GM12878 (cell line): ENCODE measurements at regions not wholly inside any gene's neighbourhood (a gene's known extent, or its start where the extent isn't known, plus 50 kb on each side); places are given as distances from the start of the nearest gene placed in this dataset.

Experiments used
- ATAC-seq: fragments of 200-7000 bp; cut with Tn5 transposase; 3 replicates; pipeline ENCODE4 v1.9.1; 2020; ENCODE audit warnings: mild to moderate bottlenecking, moderate library complexity
- BruUV-seq: library from RNA; stranded (reverse); fragments of 400-500 nt; replicated peaks from 2 replicates; lab custom pipeline; 2021; lab: Mats Ljungman, UMichigan
- CTCF ChIA-PET: fragments of 300-600 bp; sonication (Branson Sonifier 250); formaldehyde crosslinking; extraction: SDS; loops from one replicate; lab custom pipeline; 2021; ENCODE audit warnings: inconsistent platforms; lab: Yijun Ruan, JAX
- POLR2A ChIA-PET: fragments of 350-600 bp; formaldehyde crosslinking; extraction: SDS; loops from one replicate; lab custom pipeline; 2021; ENCODE audit warnings: inconsistent platforms; lab: Charles Lee
- RAD21 ChIA-PET: fragments of 300-600 bp; sonication (Branson Sonifier 250); formaldehyde crosslinking; loops from one replicate; lab custom pipeline; 2023; ENCODE audit warnings: antibody characterized with exemption; ENCODE audit not compliant: unreplicated experiment; lab: Charles Lee
- SMC1A ChIA-PET: fragments of 300-600 bp; sonication (Branson Sonifier 250); formaldehyde crosslinking; loops from one replicate; lab custom pipeline; 2023; ENCODE audit not compliant: unreplicated experiment, uncharacterized antibody; lab: Charles Lee
- DNase-seq: peaks from one replicate; pipeline ENCODE4 v3.0.0-alpha.2; 2011; ENCODE audit warnings: low read depth, low spot score
- FAIRE-seq: peaks from 3 replicates; lab custom pipeline; 2011; peaks lifted over from hg19 to GRCh38; lab: Jason Lieb, UNC
- H2AFZ ChIP-seq: 2 replicates; pipeline ENCODE4 v1.6.0; 2011; ENCODE audit warnings: low read depth, low read length, control low read depth; ENCODE audit not compliant: control insufficient read depth
- H3K27ac ChIP-seq: 2 replicates; pipeline ENCODE4 v1.5.1; 2011; ENCODE audit warnings: control low read depth; ENCODE audit not compliant: control insufficient read depth, insufficient read depth
- H3K27me3 ChIP-seq, 2 experiments: replicated peaks in 1 of 2; 2 replicates each; pipeline versions ENCODE4 v1.6.0 to v1.6.1; 2011; ENCODE audit warnings: low read length in 1 of 2; ENCODE audit not compliant: control insufficient read depth in 2 of 2, insufficient read depth in 2 of 2
- H3K36me3 ChIP-seq, 2 experiments: 2 replicates each; pipeline ENCODE4 v1.5.1; 2011; ENCODE audit warnings: low read length in 1 of 2; ENCODE audit not compliant: control insufficient read depth in 2 of 2, insufficient read depth in 2 of 2
- H3K4me1 ChIP-seq: 2 replicates; pipeline ENCODE4 v1.6.1; 2011; ENCODE audit warnings: mild to moderate bottlenecking, low read length, moderate library complexity, mixed read lengths; ENCODE audit not compliant: control insufficient read depth, insufficient read depth
- H3K4me2 ChIP-seq: 2 replicates; pipeline ENCODE4 v1.6.0; 2011; ENCODE audit warnings: control low read depth; ENCODE audit not compliant: control insufficient read depth, insufficient read depth
- H3K4me3 ChIP-seq: fragments of 200-600 bp; sonication (generic); 2 replicates; pipeline ENCODE4 v1.5.1; 2016
- H3K79me2 ChIP-seq: 2 replicates; pipeline ENCODE4 v1.6.0; 2011; ENCODE audit warnings: low read length; ENCODE audit not compliant: control insufficient read depth, insufficient read depth
- H3K9ac ChIP-seq: 2 replicates; pipeline ENCODE4 v1.8.0; 2011; ENCODE audit warnings: low read length, control low read depth, mixed read lengths; ENCODE audit not compliant: control insufficient read depth, insufficient read depth
- H3K9me3 ChIP-seq: replicated peaks from 3 replicates; pipeline ENCODE4 v1.5.1; 2011; ENCODE audit warnings: mild to moderate bottlenecking, low read length; ENCODE audit not compliant: control insufficient read depth, insufficient read depth
- H4K20me1 ChIP-seq: 2 replicates; pipeline ENCODE4 v1.6.0; 2011; ENCODE audit not compliant: control insufficient read depth, insufficient read depth
- CBX5 ChIP-seq: sonication (generic); IDR thresholded peaks from 2 replicates; pipeline ENCODE4 v1.6.1; 2016; ENCODE audit warnings: low read depth, moderate library complexity, mild to moderate bottlenecking, inconsistent platforms
- CEBPZ ChIP-seq: fragments of 150-350 bp; IDR thresholded peaks from 2 replicates; pipeline ENCODE4 v1.6.1; 2016; ENCODE audit warnings: low read depth, low read length
- CHD4 ChIP-seq: fragments of 200-600 bp; sonication (generic); IDR thresholded peaks from 2 replicates; pipeline ENCODE4 v1.6.1; 2016; ENCODE audit warnings: mild to moderate bottlenecking
- FOXK2 ChIP-seq: fragments of 450-650 bp; IDR thresholded peaks from 2 replicates; pipeline ENCODE4 v1.6.1; 2017; ENCODE audit warnings: mild to moderate bottlenecking, moderate library complexity
- HDAC6 ChIP-seq: fragments of 200-600 bp; sonication (generic); IDR thresholded peaks from one replicate; pipeline ENCODE4 v1.8.0; 2017; ENCODE audit warnings: antibody characterized with exemption; ENCODE audit not compliant: unreplicated experiment
- IKZF2 ChIP-seq, 2 experiments: fragments of 450-650 bp; IDR thresholded peaks; 2 replicates each; pipeline ENCODE4 v1.6.1; 2017; ENCODE audit warnings: mild to moderate bottlenecking in 2 of 2, moderate library complexity in 2 of 2
- KAT2A ChIP-seq: conservative IDR thresholded peaks from 2 replicates; pipeline ENCODE4 v1.6.1; 2011; ENCODE audit warnings: low read depth, low read length; ENCODE audit not compliant: control insufficient read depth
- KDM1A ChIP-seq: fragments of 200-600 bp; sonication (generic); IDR thresholded peaks from 2 replicates; pipeline ENCODE4 v1.6.1; 2016; ENCODE audit warnings: borderline replicate concordance
- NFYB ChIP-seq: IDR thresholded peaks from 2 replicates; pipeline ENCODE4 v1.6.1; 2011; ENCODE audit warnings: low read depth, mild to moderate bottlenecking, low read length, improper control_type of control experiment, moderate library complexity; ENCODE audit not compliant: insufficient read depth
- NRF1 ChIP-seq: conservative IDR thresholded peaks from 2 replicates; pipeline ENCODE4 v1.6.1; 2011; ENCODE audit warnings: mild to moderate bottlenecking, low read depth, low read length, improper control_type of control experiment
- POLR2AphosphoS2 ChIP-seq: IDR thresholded peaks from 2 replicates; pipeline ENCODE4 v1.6.1; 2011; ENCODE audit warnings: low read depth, mild to moderate bottlenecking, low read length, improper control_type of control experiment, moderate library complexity
- SMC3 ChIP-seq: IDR thresholded peaks from 2 replicates; pipeline ENCODE4 v1.6.1; 2011; ENCODE audit warnings: low read length, improper control_type of control experiment, borderline replicate concordance
- TCF7 ChIP-seq: IDR thresholded peaks from 2 replicates; pipeline ENCODE4 v1.6.1; 2014; ENCODE audit warnings: antibody characterized with exemption, borderline replicate concordance
- USF2 ChIP-seq: IDR thresholded peaks from 2 replicates; pipeline ENCODE4 v1.6.1; 2011; ENCODE audit warnings: low read depth, low read length, improper control_type of control experiment, borderline replicate concordance
- ZBED1 ChIP-seq: IDR thresholded peaks from 2 replicates; pipeline ENCODE4 v1.6.1; 2016; ENCODE audit warnings: borderline replicate concordance
- ZNF24 ChIP-seq: fragments of 450-650 bp; IDR thresholded peaks from 2 replicates; pipeline ENCODE4 v1.6.1; 2017; ENCODE audit warnings: antibody characterized with exemption, mild to moderate bottlenecking
- ZNF384 ChIP-seq: IDR thresholded peaks from 2 replicates; pipeline ENCODE4 v1.6.1; 2012; ENCODE audit warnings: low read depth, mild to moderate bottlenecking, low read length, improper control_type of control experiment, borderline replicate concordance
- WGBS: methylation state at CpG from one replicate; pipeline ENCODE4 v1.1.6; 2016; ENCODE audit warnings: low lambda C conversion rate; ENCODE audit not compliant: insufficient replicate concordance, insufficient coverage; ENCODE audit errors: missing lambda C conversion rate; 5-methylcytosine and 5-hydroxymethylcytosine counted together
- in situ Hi-C: fragments of 300-500 bp; cut with MboI; formaldehyde crosslinking; loops from 9 replicates; pipeline ENCODE4 v1.14.3; 2018; ENCODE audit warnings: mixed read lengths
- intact Hi-C: fragments of 100-400 bp; cut with micrococcal nuclease; formaldehyde crosslinking; loops from one replicate; pipeline ENCODE4 v1.14.2; 2022; ENCODE audit not compliant: unreplicated experiment
- TF ChIP-seq, protein P1 (sequence below): IDR thresholded peaks from 2 replicates; pipeline ENCODE4 v1.6.1; 2012; ENCODE audit warnings: low read depth, low read length, improper control_type of control experiment

GRCh38 chr22:26891429-26891828, 234.0 kb downstream of the MIAT start (continued):
- TF ChIP-seq ZBED1 (no peak), NRF1 (no peak), FOXK2 (no peak), TCF7 (no peak), ZNF384 (no peak), KAT2A (no peak)
- TF ChIP-seq, protein P1, sequence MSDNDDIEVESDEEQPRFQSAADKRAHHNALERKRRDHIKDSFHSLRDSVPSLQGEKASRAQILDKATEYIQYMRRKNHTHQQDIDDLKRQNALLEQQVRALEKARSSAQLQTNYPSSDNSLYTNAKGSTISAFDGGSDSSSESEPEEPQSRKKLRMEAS, result no peak

DNA sequence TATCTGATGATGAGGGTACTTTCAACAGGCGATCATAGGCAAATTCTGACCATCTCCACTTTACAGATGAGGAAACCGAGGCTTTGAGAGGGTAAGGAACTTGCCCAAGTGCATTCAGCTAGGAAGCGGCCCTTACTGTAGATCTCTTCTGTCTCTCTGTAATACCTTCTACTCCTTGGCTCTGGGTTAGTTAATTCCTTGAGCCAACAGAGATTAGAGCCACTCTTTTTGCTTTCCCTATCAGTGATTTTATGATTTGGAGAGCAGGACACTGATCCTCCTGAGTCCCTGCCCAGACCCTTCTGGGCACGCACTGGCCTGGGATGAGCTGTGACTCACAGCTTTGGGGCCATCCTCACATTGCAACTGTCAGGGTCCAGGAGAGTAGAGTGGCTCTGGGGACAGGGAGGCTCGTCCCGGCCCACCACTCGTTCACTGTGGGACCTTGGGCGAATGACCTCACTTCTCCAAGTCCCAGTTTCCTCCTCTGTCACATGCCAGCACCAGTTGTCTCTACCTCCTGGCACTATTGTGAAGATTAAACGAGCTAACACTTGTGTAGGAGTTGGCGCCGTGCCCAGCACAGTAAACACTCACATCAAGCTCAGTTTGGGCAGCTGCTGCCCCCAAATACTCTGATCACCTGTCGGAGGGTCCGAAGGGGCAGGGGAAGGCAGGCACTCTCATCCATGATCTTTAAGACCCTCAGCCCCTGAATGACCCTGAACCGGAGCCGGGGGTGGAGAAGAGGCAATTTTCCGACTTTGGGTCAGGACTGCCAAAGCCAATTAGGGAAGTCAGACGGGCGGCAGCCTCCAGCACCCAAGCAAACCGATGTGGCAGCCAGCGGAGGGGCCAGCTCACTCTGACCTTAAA, 235.0 kb downstream of the MIAT start:
- Histone ChIP-seq H3K36me3 (no peaks in the 10 kb centered on the region), H3K79me2 (no peaks in the 10 kb centered on the region), H3K27ac (no peak overlapping the region), H3K4me2 (no peak overlapping the region), H3K4me3 (no peak overlapping the region), H4K20me1 (no peaks in the 10 kb centered on the region), H3K4me1 (no peaks in the 10 kb centered on the region), H3K9me3 (no peaks in the 10 kb centered on the region), H3K27me3 (peaks cover 0 to 9% of the 10 kb centered on the region in 2 experiments; a peak in 2 of 4 replicates), H3K9ac (no peak overlapping the region), H2AFZ (no peak overlapping the region)
- DNase-seq (no peak), FAIRE-seq (no peak), ATAC-seq (no peak)
- ChIA-PET CTCF (no interaction called here), SMC1A (no interaction called here), RAD21 (no interaction called here), POLR2A (no interaction called here)
- in situ Hi-C loops, result no loop called here
- intact Hi-C loops, result no loop called here
- no TSS peak for BruUV-seq
- 15% methylated on average over 20 of the region's 20 CpGs for WGBS
- TF ChIP-seq NFYB (no peak), POLR2AphosphoS2 (no peak), HDAC6 (no peak), SMC3 (no peak), ZNF24 (no peak), KDM1A (no peak), CEBPZ (no peak), USF2 (no peak), ZBED1 (no peak), IKZF2 (IDR thresholded peaks at IDR 0.05) (no peak), CHD4 (no peak), CBX5 (no peak)
